Epithelial cell of esophagus (primary cell): ENCODE measurements at regions not wholly inside any gene's neighbourhood (a gene's known extent, or its start where the extent isn't known, plus 50 kb on each side); places are given as distances from the start of the nearest gene placed in this dataset.

Experiments used
- DNase-seq: peaks from one replicate; pipeline ENCODE4 v3.0.0; 2010; ENCODE audit warnings: low read depth
- H3K4me3 ChIP-seq: 2 replicates; pipeline ENCODE4 v1.5.1; 2011; ENCODE audit warnings: mild to moderate bottlenecking, low read length, control low read depth
- CTCF ChIP-seq: IDR thresholded peaks from 2 replicates; pipeline ENCODE4 v1.5.1; 2011; ENCODE audit warnings: low read depth, mild to moderate bottlenecking, low read length, control low read depth, inconsistent platforms; ENCODE audit not compliant: insufficient read depth; ENCODE audit errors: missing control alignments

GRCh38 chr4:114191496-114191895, 212.0 kb upstream of the ARSJ start:
- no peak for TF ChIP-seq CTCF

GRCh38 chr4:114192854-114193253, 213.4 kb upstream of the ARSJ start:
- TF ChIP-seq CTCF: no peak

More at GRCh38 chr4:114191496-114191895, 212.0 kb upstream of the ARSJ start:
- H3K4me3 ChIP-seq: no peak overlapping the region
- no peak for DNase-seq

GRCh38 chr4:114193624-114194399, 214.4 kb upstream of the ARSJ start:
- no peak overlapping the region for H3K4me3 ChIP-seq
- no peak for TF ChIP-seq CTCF
- DNase-seq: no peak

More at GRCh38 chr4:114192854-114193253, 213.4 kb upstream of the ARSJ start:
- no peak for DNase-seq
- no peak overlapping the region for H3K4me3 ChIP-seq

- no peak overlapping the region for H3K4me3 ChIP-seq
- no peak for TF ChIP-seq CTCF
- DNase-seq: no peak
Observed at GRCh38 chr4:114196606-114197005, 217.2 kb upstream of the ARSJ start.

- H3K4me3 ChIP-seq: no peak overlapping the region
- DNase-seq: no peak
- TF ChIP-seq CTCF: no peak
Observed at GRCh38 chr4:114200026-114200425, 220.6 kb upstream of the ARSJ start.

- no peak for TF ChIP-seq CTCF
- no peak overlapping the region for H3K4me3 ChIP-seq
- DNase-seq: no peak
Observed at GRCh38 chr4:114205261-114205660, 225.8 kb upstream of the ARSJ start.
